Right lobe of liver (tissue), 6 donors: ENCODE measurements at regions not wholly inside any gene's neighbourhood (a gene's known extent, or its start where the extent isn't known, plus 50 kb on each side); places are given as distances from the start of the nearest gene placed in this dataset.

Experiments used
- ATAC-seq, 4 donors: fragments of 200-7000 bp; cut with Tn5 transposase; one replicate each; pipeline ENCODE4 v1.9.1; 2020; ENCODE audit warnings: mild to moderate bottlenecking in 4 of 4, moderate library complexity in 4 of 4
- DNase-seq, 3 donors: peaks; one replicate each; pipeline ENCODE4 v3.0.0-alpha.2; 2020
- H3K27ac ChIP-seq, 3 donors: fragments of 200-600 bp; one replicate each; pipeline ENCODE4 v1.8.0; 2022
- H3K27me3 ChIP-seq, 2 donors: fragments of 200-600 bp; one replicate each; pipeline ENCODE4 v1.8.0; 2022
- H3K36me3 ChIP-seq, 4 donors: fragments of 200-600 bp; sonication (generic) in 1 of 4; one replicate each; pipeline versions ENCODE4 v1.5.1 to v1.8.0; 2017 to 2022; ENCODE audit warnings: control low read depth in 1 of 4
- H3K4me1 ChIP-seq, 4 donors: fragments of 200-600 bp; sonication (generic) in 1 of 4; one replicate each; pipeline versions ENCODE4 v1.5.1 to v1.8.0; 2017 to 2022; ENCODE audit warnings: control low read depth in 1 of 4
- H3K4me3 ChIP-seq, 3 donors: fragments of 200-600 bp; one replicate each; pipeline ENCODE4 v1.8.0; 2022
- H3K9me3 ChIP-seq, 4 donors: fragments of 200-600 bp; sonication (generic) in 1 of 4; one replicate each; pipeline versions ENCODE4 v1.5.1 to v1.8.0; 2017 to 2022; ENCODE audit warnings: control low read depth in 1 of 4
- CTCF ChIP-seq, 4 donors: fragments of 200-600 bp in 3 of 4; fragments of 450-650 bp in 1 of 4; IDR thresholded peaks; one replicate each; pipeline versions ENCODE4 v1.5.1 to v1.8.0; 2016 to 2022; ENCODE audit warnings: antibody characterized with exemption in 4 of 4, mild to moderate bottlenecking in 2 of 4
- POLR2A ChIP-seq: fragments of 450-650 bp; IDR thresholded peaks from one replicate; pipeline ENCODE4 v1.6.1; 2017; ENCODE audit warnings: antibody characterized with exemption, mild to moderate bottlenecking
- WGBS: methylation state at CpG from one replicate; pipeline ENCODE4 v1.1.6; 2018; ENCODE audit warnings: low coverage, low lambda C conversion rate; ENCODE audit not compliant: insufficient coverage; ENCODE audit errors: missing lambda C conversion rate; 5-methylcytosine and 5-hydroxymethylcytosine counted together
- intact Hi-C, 2 donors: fragments of 100-400 bp; cut with DNase I; formaldehyde crosslinking; loops; one replicate each; pipeline versions ENCODE4 v1.11.2 to v1.14.1; 2022
- donor health status: DM: no; HTN: yes; CAD: no.
- donor health status: DM: no; HTN: no; CAD: no.
- donor health status: DM: no; HTN: no; CAD: no.
- donor health status: DM: no; HTN: yes; CAD: no.
- donor health status: DM: no; HTN: yes; CAD: no.

DNA sequence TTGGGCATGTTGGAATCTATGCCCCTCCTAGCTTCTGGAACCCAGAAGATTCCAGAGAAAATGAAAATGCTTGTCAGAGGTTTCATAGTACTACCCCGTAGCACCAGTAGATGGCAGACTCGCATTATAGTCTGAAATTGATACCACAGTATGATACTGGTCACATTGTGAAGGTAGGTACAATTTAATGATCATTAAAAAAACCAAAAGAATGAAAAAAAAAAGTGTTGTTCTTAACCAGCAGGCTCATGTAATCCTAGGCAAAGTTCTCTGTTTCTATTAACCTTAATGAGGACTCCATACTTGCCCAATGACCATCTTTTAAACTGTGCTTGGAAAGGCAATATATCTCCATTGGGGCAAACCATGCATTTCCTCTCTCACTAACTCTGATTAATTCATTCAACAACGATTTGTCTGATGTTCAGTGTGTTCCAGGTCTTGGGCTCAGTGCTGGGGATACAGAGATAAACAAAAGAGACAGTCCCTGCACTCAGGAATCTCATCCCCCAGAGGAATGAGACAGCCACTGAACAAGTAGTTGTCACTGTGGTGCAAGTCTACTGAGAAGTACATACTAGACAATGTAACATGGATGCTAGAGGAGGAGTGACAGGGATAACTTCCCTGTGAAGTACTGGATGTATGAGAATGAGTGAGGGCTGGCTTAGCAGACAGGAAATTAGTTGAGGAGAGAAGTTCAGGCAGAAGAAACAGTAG, 223.5 kb upstream of the PHYHIPL start:
- H3K9me3 ChIP-seq: no peaks in the 10 kb centered on the region
- intact Hi-C loops: no loop called here
- 2% methylated on average over 3 of the region's 3 CpGs for WGBS
- peak; percentile 94 to 97 (median 96) for ATAC-seq
- no peaks in the 10 kb centered on the region for H3K36me3 ChIP-seq
- H3K27ac ChIP-seq: no peak overlapping the region
- DNase-seq: peak in 1 of 3 donors; percentile 55
- TF ChIP-seq CTCF (IDR thresholded peaks at IDR 0.05) (peak; percentile 77 to 92 (median 82)), POLR2A (no peak)
- no peaks in the 10 kb centered on the region for H3K4me1 ChIP-seq
- no peak overlapping the region for H3K4me3 ChIP-seq
- no peaks in the 10 kb centered on the region for H3K27me3 ChIP-seq

GRCh38 chr10:58954178-58954577, 222.3 kb upstream of the PHYHIPL start:
- no peaks in the 10 kb centered on the region for H3K36me3 ChIP-seq
- H3K27me3 ChIP-seq: no peaks in the 10 kb centered on the region
- H3K4me1 ChIP-seq: no peaks in the 10 kb centered on the region
- intact Hi-C loops: no loop called here
- TF ChIP-seq POLR2A: no peak
- no peak for TF ChIP-seq CTCF (IDR thresholded peaks at IDR 0.05)
- 72% methylated on average over 2 of the region's 2 CpGs for WGBS
- no peak overlapping the region for H3K4me3 ChIP-seq
- H3K9me3 ChIP-seq: no peaks in the 10 kb centered on the region
- no peak for DNase-seq
- no peak overlapping the region for H3K27ac ChIP-seq
- ATAC-seq: no peak

- H3K36me3 ChIP-seq: no peaks in the 10 kb centered on the region
- no peak overlapping the region for H3K4me3 ChIP-seq
- no peak for TF ChIP-seq POLR2A
- TF ChIP-seq CTCF (IDR thresholded peaks at IDR 0.05): no peak
- no peak overlapping the region for H3K27ac ChIP-seq
- H3K4me1 ChIP-seq: no peaks in the 10 kb centered on the region
- 100% methylated on average over 1 of the region's 1 CpG for WGBS
- DNase-seq (no peak), ATAC-seq (no peak)
- no peaks in the 10 kb centered on the region for H3K9me3 ChIP-seq
- intact Hi-C loops: no loop called here
- H3K27me3 ChIP-seq: no peaks in the 10 kb centered on the region
Measured at GRCh38 chr10:58955615-58956014, 220.8 kb upstream of the PHYHIPL start.

GRCh38 chr10:58956926-58957325, 219.5 kb upstream of the PHYHIPL start:
- ATAC-seq (no peak), DNase-seq (no peak)
- WGBS: 83% methylated on average over 1 of the region's 2 CpGs
- H3K27me3 ChIP-seq: no peaks in the 10 kb centered on the region
- H3K4me3 ChIP-seq: no peak overlapping the region
- intact Hi-C loops: no loop called here
- TF ChIP-seq POLR2A: no peak
- TF ChIP-seq CTCF (IDR thresholded peaks at IDR 0.05): no peak
- no peak overlapping the region for H3K27ac ChIP-seq
- no peaks in the 10 kb centered on the region for H3K36me3 ChIP-seq
- H3K9me3 ChIP-seq: no peaks in the 10 kb centered on the region
- no peaks in the 10 kb centered on the region for H3K4me1 ChIP-seq
